DMS 273 treated with DMSO at 0.1 percent for 48 hours (cell line): ENCODE measurements at regions not wholly inside any gene's neighbourhood (a gene's known extent, or its start where the extent isn't known, plus 50 kb on each side); places are given as distances from the start of the nearest gene placed in this dataset.

Experiments used
- DNase-seq: peaks from one replicate; lab custom pipeline; 2025; lab: John Stamatoyannopoulos, UW

DNA sequence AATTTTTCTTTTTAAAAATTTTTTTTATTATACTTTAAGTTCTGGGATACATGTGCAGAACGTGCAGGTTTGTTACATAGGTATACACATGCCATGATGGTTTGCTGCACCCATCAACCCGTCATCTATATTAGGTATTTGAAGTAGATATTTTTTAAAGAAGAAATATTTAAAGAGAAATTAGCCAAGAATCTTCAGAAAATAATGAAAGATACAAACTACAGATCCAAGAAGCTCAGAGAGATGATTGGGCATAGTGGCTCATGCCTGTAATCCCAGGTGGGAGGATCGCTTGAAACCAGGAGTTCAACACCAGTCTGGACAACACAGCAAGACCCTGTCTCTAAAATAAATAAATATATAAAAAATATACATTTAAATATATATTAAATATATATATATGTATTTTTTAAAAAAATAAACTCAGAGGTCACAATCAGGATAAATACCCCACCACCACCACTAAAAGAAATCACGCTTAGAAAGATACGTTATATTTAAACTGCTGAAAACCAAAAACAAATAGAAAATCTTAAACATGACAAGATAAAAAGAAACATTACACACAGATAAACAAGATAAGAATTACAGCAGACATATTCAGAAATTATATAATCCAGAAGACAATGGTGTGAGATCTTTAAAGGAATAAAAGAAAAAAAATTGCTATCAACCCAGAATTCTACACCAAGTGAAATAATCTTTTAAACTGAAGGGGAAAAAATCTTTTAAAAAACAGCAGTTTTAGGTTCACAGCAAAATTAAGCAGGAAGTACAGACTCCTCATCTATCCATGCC, 57.5 kb downstream of the CSF2 start:
- DNase-seq, result no peak

DNA sequence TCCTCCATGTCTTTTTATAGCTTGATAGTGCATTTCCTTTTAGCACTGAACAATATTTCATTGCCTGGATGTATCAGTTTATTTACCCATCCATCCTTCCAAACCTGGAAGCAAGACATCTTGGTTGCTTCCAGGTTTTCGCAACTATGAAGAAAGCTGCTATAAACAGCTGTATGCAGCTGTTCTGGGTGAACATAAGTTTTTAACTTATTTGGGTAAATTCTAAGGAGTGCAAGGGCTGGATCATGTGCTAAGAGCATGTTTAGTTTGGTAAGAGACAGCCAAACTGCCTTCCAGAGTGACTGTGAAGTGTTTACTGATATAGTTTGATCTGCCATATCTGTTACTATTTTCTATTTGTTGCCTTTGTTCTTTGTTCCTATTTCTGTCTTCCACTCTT, 58.5 kb downstream of the CSF2 start:
- DNase-seq, result no peak

DNA sequence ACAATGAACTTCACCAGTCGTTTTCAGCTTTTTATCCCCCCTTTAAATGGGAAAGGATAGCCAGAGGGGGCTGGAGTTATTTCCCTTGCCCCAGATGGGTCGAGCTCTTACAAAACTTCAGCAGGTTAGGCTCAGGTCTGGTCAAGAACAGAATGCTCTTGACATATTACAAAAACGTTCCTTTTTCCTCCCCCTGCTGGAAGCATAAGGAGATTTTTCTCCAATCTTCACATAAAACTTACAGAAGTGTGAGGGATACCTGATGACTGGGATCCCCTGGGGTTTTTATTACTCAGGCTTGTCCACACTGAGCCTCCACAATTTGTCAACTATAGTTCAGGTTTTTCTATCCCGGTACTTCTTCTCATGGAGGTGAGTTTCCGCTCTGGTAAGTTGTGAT, 60.8 kb downstream of the CSF2 start:
- no peak for DNase-seq

DNA sequence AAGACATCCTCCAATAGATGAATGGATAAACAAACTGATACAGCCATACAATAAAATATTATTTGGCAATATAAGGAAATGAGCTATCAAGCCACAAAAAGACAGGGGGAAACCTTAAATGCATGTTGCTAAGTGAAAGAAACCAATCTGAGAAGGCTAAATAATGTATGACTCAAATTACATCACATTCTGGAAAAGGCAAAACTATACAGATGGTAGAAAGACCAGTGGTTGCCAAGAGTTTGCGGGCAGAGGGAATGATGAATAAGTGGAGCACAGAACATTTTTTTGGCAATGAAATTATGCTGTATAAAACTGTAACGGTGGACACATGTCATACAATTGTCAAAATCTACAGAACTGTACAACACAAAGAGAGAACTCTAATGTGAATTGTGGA, 63.3 kb downstream of the CSF2 start:
- peak; percentile 96 for DNase-seq

DNA sequence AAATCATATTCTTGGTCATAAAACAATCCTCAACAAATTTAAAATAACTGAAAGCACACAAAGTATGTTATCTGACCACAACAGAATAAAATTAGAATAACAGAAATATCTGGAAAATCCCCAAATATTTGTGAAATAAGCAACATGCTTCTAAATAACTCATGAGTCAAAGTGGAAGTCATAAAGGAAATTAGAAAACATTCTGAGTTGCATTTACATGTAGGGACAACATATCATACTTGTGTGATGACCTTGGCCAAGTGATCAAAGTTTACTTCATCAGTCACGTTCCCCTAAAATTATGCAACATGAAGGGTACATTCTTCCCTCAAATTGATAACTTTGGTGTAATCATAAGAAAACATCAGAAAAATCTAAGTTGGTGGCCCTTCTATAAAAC, 64.7 kb downstream of the CSF2 start:
- DNase-seq, result no peak
